ENCODE measurements at regions not wholly inside any gene's neighbourhood (a gene's known extent, or its start where the extent isn't known, plus 50 kb on each side); places are given as distances from the start of the nearest gene placed in this dataset.

DNA sequence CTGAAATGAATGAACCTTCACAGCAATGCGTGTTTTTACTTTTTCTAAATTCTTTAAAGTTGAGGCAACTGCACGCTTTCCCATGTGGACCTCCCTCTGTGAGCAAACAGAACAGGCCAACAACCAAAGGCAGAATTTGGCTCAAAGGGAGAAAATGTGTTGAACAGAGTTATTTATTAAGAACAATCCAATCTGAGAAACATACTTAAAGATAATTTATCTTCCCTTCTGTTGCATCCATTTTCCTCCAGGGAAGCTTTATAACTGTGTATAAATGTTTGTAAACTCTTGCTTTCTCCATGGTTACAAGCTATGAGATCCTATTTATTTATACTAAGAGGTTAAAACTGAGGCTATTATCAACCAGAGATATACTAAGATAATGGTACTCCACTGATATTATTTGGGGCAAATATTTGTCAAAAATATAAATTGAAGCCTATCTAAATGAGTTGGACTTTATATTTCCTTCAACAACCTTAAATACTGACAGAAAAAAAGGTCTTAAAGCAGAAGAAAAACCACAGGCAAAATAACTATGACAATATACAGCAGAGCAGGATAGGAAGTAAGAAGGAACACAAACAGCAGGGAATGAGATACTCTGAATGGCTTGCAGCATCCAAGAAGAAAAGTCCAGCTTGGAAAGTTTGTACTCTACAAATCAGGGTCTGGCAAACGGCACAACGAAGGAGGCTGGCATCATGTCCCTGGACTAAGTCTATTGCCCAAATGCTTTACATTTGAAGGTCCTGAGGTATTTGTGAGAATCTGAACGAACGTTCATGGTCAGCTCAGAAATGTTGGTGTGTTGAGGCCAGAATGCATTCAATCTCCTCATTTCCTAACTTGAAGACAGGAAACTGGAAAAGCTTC lies 663.2 kb upstream of the INTU start:
- H3K36me3 ChIP-seq (replicated peaks), result no peaks in the 10 kb centered on the region
- in situ Hi-C loops (cut with HindIII; ENCODE audit: low pct_ligation_motif_present, low sequenced_read_pairs), result no loop called here
- no peak overlapping the region for H3K27ac ChIP-seq
- H3K27me3 ChIP-seq (replicated peaks), result no peaks in the 10 kb centered on the region
- H3K4me3 ChIP-seq (ENCODE audit: low read depth, low read length), result no peak overlapping the region
- DNase-seq, result no peak
- TF ChIP-seq, protein P1, sequence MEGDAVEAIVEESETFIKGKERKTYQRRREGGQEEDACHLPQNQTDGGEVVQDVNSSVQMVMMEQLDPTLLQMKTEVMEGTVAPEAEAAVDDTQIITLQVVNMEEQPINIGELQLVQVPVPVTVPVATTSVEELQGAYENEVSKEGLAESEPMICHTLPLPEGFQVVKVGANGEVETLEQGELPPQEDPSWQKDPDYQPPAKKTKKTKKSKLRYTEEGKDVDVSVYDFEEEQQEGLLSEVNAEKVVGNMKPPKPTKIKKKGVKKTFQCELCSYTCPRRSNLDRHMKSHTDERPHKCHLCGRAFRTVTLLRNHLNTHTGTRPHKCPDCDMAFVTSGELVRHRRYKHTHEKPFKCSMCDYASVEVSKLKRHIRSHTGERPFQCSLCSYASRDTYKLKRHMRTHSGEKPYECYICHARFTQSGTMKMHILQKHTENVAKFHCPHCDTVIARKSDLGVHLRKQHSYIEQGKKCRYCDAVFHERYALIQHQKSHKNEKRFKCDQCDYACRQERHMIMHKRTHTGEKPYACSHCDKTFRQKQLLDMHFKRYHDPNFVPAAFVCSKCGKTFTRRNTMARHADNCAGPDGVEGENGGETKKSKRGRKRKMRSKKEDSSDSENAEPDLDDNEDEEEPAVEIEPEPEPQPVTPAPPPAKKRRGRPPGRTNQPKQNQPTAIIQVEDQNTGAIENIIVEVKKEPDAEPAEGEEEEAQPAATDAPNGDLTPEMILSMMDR (IDR thresholded peaks at IDR 0.05; ENCODE audit: low read depth, low read length, missing control alignments), result no peak

DNA sequence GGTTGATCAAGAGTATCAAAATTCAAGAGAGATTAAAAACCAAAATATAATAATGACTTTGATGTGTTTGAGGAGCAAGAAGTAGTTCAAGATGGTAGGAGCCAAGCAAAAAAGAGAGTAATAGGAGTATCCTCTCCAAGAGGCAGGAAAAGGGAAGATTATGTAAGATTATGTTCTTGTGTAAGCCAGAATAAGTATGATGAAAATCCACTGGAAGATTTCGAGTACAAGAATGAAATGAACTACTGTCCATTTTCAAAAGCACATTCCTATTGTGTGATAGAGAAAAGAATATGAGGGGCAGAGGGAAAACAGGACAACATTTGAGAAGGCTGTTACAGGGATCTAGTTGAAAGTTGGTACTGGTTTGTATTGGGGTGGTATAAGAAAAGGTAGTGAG lies 659.6 kb upstream of the INTU start:
- TF ChIP-seq, protein P1 (IDR thresholded peaks at IDR 0.05; ENCODE audit: low read depth, low read length, missing control alignments), result no peak

GRCh38 chr4:126976850-126977632 lies 655.7 kb upstream of the INTU start:
- Histone ChIP-seq H3K27ac (no peak overlapping the region), H3K27me3 (replicated peaks) (no peaks in the 10 kb centered on the region), H3K36me3 (replicated peaks) (no peaks in the 10 kb centered on the region), H3K4me3 (ENCODE audit: low read depth, low read length) (no peak overlapping the region)
- TF ChIP-seq, protein P1 (IDR thresholded peaks at IDR 0.05; ENCODE audit: low read depth, low read length, missing control alignments), result no peak
- in situ Hi-C loops (cut with HindIII; ENCODE audit: low pct_ligation_motif_present, low sequenced_read_pairs), result no loop called here
- no peak for DNase-seq

More for the DNA sequence above, 659.6 kb upstream of the INTU start:
- DNase-seq, result no peak
- Histone ChIP-seq H3K27ac (no peak overlapping the region), H3K27me3 (replicated peaks) (no peaks in the 10 kb centered on the region), H3K36me3 (replicated peaks) (no peaks in the 10 kb centered on the region), H3K4me3 (ENCODE audit: low read depth, low read length) (no peak overlapping the region)
- in situ Hi-C loops (cut with HindIII; ENCODE audit: low pct_ligation_motif_present, low sequenced_read_pairs), result no loop called here

DNA sequence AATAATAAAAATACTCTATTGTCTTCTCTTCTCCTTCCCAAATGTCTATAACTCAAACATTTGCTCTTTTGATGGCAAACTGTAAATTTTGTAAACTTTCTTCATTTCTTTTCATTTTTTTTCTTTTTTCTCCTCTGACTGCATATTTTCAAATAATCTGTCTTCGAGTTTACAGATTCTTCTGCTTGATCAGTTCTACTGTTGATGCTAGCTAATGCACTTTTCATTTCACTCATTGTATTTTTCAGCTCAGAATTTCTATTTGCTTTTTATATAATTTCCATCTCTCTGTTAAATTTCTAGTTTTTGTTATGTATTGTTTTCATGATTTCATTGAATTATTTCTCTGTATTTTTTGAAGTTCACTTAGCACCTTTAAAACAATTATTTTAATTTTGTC lies 646.8 kb upstream of the INTU start:
- in situ Hi-C loops (cut with HindIII; ENCODE audit: low pct_ligation_motif_present, low sequenced_read_pairs), result no loop called here
- H3K4me3 ChIP-seq (ENCODE audit: low read depth, low read length), result no peak overlapping the region
- no peak for DNase-seq

DNA sequence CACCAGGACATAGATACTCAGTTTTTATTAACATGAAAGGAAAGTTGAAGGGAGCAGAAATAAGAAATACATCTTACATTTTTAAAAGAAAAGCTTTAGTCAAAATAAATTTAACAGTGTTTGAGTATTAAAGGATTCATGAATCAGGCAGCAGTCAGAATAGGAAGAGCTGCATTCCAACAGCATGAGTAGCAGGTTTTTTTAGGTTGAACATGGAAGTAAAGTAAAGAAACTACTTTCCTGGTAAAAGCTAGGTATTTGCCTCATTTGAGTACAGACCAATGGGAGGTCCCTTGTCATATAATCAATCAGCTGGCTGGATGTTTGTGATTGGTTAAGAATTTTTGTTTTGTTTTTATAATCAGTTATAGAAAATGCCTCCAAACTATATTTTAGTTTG lies 645.9 kb upstream of the INTU start:
- in situ Hi-C loops (cut with HindIII; ENCODE audit: low pct_ligation_motif_present, low sequenced_read_pairs), result no loop called here
- TF ChIP-seq, protein P1 (IDR thresholded peaks at IDR 0.05; ENCODE audit: low read depth, low read length, missing control alignments), result no peak
- Histone ChIP-seq H3K4me3 (ENCODE audit: low read depth, low read length) (no peak overlapping the region), H3K27ac (no peak overlapping the region), H3K27me3 (replicated peaks) (no peaks in the 10 kb centered on the region), H3K36me3 (replicated peaks) (no peaks in the 10 kb centered on the region)
- peak; percentile 39 for DNase-seq

More for the DNA sequence above, 646.8 kb upstream of the INTU start:
- Histone ChIP-seq H3K27me3 (replicated peaks) (no peaks in the 10 kb centered on the region), H3K36me3 (replicated peaks) (no peaks in the 10 kb centered on the region), H3K27ac (no peak overlapping the region)
- TF ChIP-seq, protein P1 (IDR thresholded peaks at IDR 0.05; ENCODE audit: low read depth, low read length, missing control alignments), result no peak
